GM23338 (cell line): ENCODE measurements at regions not wholly inside any gene's neighbourhood (a gene's known extent, or its start where the extent isn't known, plus 50 kb on each side); places are given as distances from the start of the nearest gene placed in this dataset.

Experiments used
- ATAC-seq: fragments of 200-7000 bp; cut with Tn5 transposase; 3 replicates; pipeline ENCODE4 v1.9.1; 2020
- DNase-seq: peaks from one replicate; pipeline ENCODE4 v3.0.0-alpha.2; 2015; ENCODE audit warnings: low spot score
- H2AFZ ChIP-seq: fragments of 200-600 bp; sonication (generic); 2 replicates; pipeline ENCODE4 v1.8.0; 2016; ENCODE audit warnings: antibody characterized with exemption, mild to moderate bottlenecking, moderate library complexity
- H3F3A ChIP-seq: fragments of 200-600 bp; sonication (generic); replicated peaks from 2 replicates; pipeline ENCODE4 v1.8.0; 2017; ENCODE audit warnings: antibody characterized with exemption, mixed run types, low read depth
- H3K27ac ChIP-seq: fragments of 200-600 bp; sonication (generic); 2 replicates; pipeline ENCODE4 v1.6.1; 2016; ENCODE audit warnings: low read depth
- H3K27me3 ChIP-seq: fragments of 200-600 bp; sonication (generic); 2 replicates; pipeline ENCODE4 v1.8.0; 2016; ENCODE audit warnings: mild to moderate bottlenecking, mixed run types, moderate library complexity; ENCODE audit not compliant: insufficient read depth
- H3K36me3 ChIP-seq: fragments of 200-600 bp; sonication (generic); 2 replicates; pipeline ENCODE4 v1.8.0; 2016; ENCODE audit warnings: mild to moderate bottlenecking; ENCODE audit not compliant: insufficient read depth
- H3K4me1 ChIP-seq: fragments of 200-600 bp; sonication (generic); 2 replicates; pipeline ENCODE4 v1.8.0; 2016; ENCODE audit warnings: mild to moderate bottlenecking, moderate library complexity; ENCODE audit not compliant: insufficient read depth
- H3K4me2 ChIP-seq: fragments of 200-600 bp; sonication (generic); 2 replicates; pipeline ENCODE4 v1.7.1; 2017; ENCODE audit warnings: mixed run types
- H3K4me3 ChIP-seq: fragments of 200-600 bp; sonication (generic); 2 replicates; pipeline ENCODE4 v1.6.1; 2016; ENCODE audit warnings: mixed run types
- H3K79me2 ChIP-seq: fragments of 200-600 bp; sonication (generic); replicated peaks from 2 replicates; pipeline ENCODE4 v1.8.0; 2017; ENCODE audit warnings: mild to moderate bottlenecking; ENCODE audit not compliant: insufficient read depth
- H3K9me2 ChIP-seq: fragments of 200-600 bp; sonication (generic); 2 replicates; pipeline ENCODE4 v1.8.0; 2017; ENCODE audit not compliant: insufficient read depth
- H4K20me1 ChIP-seq: fragments of 200-600 bp; sonication (generic); replicated peaks from 2 replicates; pipeline ENCODE4 v1.8.0; 2017; ENCODE audit warnings: mild to moderate bottlenecking; ENCODE audit not compliant: insufficient read depth
- H3K27ac Mint-ChIP-seq: 2 replicates; pipeline ENCODE4 v1.8.0; 2020; ENCODE audit warnings: inconsistent platforms, mild to moderate bottlenecking, moderate library complexity, mixed read lengths
- H3K27me3 Mint-ChIP-seq: 3 replicates; pipeline ENCODE4 v1.8.0; 2022; ENCODE audit warnings: low read depth, mild to moderate bottlenecking, moderate library complexity, mixed read lengths, inconsistent platforms; ENCODE audit not compliant: insufficient read depth, poor library complexity
- H3K36me3 Mint-ChIP-seq: 3 replicates; pipeline ENCODE4 v1.8.0; 2021; ENCODE audit warnings: low read depth, mild to moderate bottlenecking, inconsistent platforms, moderate library complexity, mixed read lengths
- H3K4me1 Mint-ChIP-seq: 3 replicates; pipeline ENCODE4 v1.8.0; 2020; ENCODE audit warnings: mild to moderate bottlenecking, inconsistent platforms, mixed read lengths
- H3K4me3 Mint-ChIP-seq: 3 replicates; pipeline ENCODE4 v1.8.0; 2021; ENCODE audit warnings: moderate library complexity, mild to moderate bottlenecking, inconsistent platforms, mixed read lengths
- H3K9me3 Mint-ChIP-seq: 3 replicates; pipeline ENCODE4 v1.8.0; 2020; ENCODE audit warnings: moderate library complexity, mild to moderate bottlenecking, inconsistent platforms, mixed read lengths
- EZH2phosphoT487 ChIP-seq: fragments of 200-600 bp; sonication (generic); IDR thresholded peaks from one replicate; pipeline ENCODE4 v1.8.1; 2018; ENCODE audit warnings: antibody characterized with exemption; ENCODE audit not compliant: unreplicated experiment
- JUNB ChIP-seq: IDR thresholded peaks from one replicate; pipeline ENCODE4 v1.6.1; 2016; ENCODE audit warnings: antibody characterized with exemption; ENCODE audit not compliant: unreplicated experiment
- TF ChIP-seq, protein P1 (sequence below): fragments of 250-450 bp; sonication (Bioruptor Pico); IDR thresholded peaks from 2 replicates; pipeline ENCODE4 v1.5.0; 2020; ENCODE audit warnings: mild to moderate bottlenecking, moderate library complexity

DNA sequence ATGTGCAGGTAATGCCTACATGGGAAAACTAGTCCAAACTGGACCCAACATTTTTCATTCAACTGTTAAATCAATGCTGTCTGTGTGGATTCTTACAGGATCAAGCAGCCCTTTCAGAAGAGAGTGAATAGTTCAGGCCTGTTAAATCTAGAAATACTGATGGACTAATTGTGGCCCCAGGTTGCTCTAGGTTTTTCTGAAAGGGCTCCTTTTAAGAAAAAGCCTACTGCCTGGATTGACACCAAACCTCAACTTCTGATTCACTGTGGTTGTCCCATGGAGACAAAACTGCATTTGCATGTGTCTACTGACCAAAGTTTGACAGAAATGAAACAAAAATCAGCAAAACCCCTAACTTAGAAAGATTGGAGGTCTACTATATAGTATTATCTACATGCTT is 437.0 kb downstream of the KLF12 start:
- ATAC-seq (no peak), DNase-seq (no peak)
- no peaks in the 10 kb centered on the region for H3F3A ChIP-seq
- peaks cover 52% of the 10 kb centered on the region for H3K4me1 Mint-ChIP-seq
- H3K4me3 Mint-ChIP-seq: no peak overlapping the region
- no peaks in the 10 kb centered on the region for H4K20me1 ChIP-seq
- H3K4me1 ChIP-seq: peaks cover 32% of the 10 kb centered on the region
- peaks cover 2% of the 10 kb centered on the region for H3K27me3 Mint-ChIP-seq
- no peak overlapping the region; the same call in 1 of the 2 replicates for H3K27ac Mint-ChIP-seq
- no peaks in the 10 kb centered on the region for H3K79me2 ChIP-seq
- peaks cover 4% of the 10 kb centered on the region; the same call in 1 of the 3 replicates for H3K36me3 Mint-ChIP-seq
- H3K9me3 Mint-ChIP-seq: no peaks in the 10 kb centered on the region
- no peak for TF ChIP-seq EZH2phosphoT487
- no peak overlapping the region for H2AFZ ChIP-seq
- H3K36me3 ChIP-seq: no peaks in the 10 kb centered on the region
- no peaks in the 10 kb centered on the region for H3K27me3 ChIP-seq
- H3K27ac ChIP-seq: no peak overlapping the region
- no peak overlapping the region for H3K4me3 ChIP-seq
- H3K9me2 ChIP-seq: no peaks in the 10 kb centered on the region
- H3K4me2 ChIP-seq: no peak overlapping the region

DNA sequence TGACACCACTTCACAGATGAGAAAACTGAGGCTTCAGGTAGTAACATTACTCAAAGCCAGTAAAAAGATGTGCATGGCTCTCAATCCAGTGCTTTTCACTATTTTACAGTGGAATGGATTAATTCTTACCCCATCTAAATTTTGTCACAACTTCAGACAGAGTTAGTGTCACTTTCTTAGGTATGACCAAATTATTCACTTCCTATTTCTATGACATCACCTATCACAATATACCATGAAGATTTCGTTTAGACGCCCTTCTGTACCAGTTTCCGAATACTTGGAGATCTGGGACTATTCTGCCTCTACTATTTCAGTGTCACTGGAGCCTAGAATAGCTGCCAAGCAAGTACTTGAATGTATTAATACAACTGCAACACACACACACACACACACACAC is 437.5 kb downstream of the KLF12 start:
- H2AFZ ChIP-seq: no peak overlapping the region
- no peaks in the 10 kb centered on the region for H4K20me1 ChIP-seq
- peaks cover 27% of the 10 kb centered on the region for H3K4me1 ChIP-seq
- H3K36me3 Mint-ChIP-seq: peaks cover 4% of the 10 kb centered on the region; the same call in 1 of the 3 replicates
- H3K9me3 Mint-ChIP-seq: no peaks in the 10 kb centered on the region
- H3K27me3 Mint-ChIP-seq: peaks cover 2% of the 10 kb centered on the region
- no peak overlapping the region for H3K27ac ChIP-seq
- H3K27ac Mint-ChIP-seq: no peak overlapping the region
- no peak for ATAC-seq
- H3K36me3 ChIP-seq: no peaks in the 10 kb centered on the region
- no peaks in the 10 kb centered on the region for H3K79me2 ChIP-seq
- H3K4me3 ChIP-seq: no peak overlapping the region
- peaks cover 48% of the 10 kb centered on the region for H3K4me1 Mint-ChIP-seq
- H3F3A ChIP-seq: no peaks in the 10 kb centered on the region
- no peak overlapping the region for H3K4me2 ChIP-seq
- H3K27me3 ChIP-seq: no peaks in the 10 kb centered on the region
- no peaks in the 10 kb centered on the region for H3K9me2 ChIP-seq
- H3K4me3 Mint-ChIP-seq: no peak overlapping the region
- TF ChIP-seq JUNB: no peak
- TF ChIP-seq, protein P1, sequence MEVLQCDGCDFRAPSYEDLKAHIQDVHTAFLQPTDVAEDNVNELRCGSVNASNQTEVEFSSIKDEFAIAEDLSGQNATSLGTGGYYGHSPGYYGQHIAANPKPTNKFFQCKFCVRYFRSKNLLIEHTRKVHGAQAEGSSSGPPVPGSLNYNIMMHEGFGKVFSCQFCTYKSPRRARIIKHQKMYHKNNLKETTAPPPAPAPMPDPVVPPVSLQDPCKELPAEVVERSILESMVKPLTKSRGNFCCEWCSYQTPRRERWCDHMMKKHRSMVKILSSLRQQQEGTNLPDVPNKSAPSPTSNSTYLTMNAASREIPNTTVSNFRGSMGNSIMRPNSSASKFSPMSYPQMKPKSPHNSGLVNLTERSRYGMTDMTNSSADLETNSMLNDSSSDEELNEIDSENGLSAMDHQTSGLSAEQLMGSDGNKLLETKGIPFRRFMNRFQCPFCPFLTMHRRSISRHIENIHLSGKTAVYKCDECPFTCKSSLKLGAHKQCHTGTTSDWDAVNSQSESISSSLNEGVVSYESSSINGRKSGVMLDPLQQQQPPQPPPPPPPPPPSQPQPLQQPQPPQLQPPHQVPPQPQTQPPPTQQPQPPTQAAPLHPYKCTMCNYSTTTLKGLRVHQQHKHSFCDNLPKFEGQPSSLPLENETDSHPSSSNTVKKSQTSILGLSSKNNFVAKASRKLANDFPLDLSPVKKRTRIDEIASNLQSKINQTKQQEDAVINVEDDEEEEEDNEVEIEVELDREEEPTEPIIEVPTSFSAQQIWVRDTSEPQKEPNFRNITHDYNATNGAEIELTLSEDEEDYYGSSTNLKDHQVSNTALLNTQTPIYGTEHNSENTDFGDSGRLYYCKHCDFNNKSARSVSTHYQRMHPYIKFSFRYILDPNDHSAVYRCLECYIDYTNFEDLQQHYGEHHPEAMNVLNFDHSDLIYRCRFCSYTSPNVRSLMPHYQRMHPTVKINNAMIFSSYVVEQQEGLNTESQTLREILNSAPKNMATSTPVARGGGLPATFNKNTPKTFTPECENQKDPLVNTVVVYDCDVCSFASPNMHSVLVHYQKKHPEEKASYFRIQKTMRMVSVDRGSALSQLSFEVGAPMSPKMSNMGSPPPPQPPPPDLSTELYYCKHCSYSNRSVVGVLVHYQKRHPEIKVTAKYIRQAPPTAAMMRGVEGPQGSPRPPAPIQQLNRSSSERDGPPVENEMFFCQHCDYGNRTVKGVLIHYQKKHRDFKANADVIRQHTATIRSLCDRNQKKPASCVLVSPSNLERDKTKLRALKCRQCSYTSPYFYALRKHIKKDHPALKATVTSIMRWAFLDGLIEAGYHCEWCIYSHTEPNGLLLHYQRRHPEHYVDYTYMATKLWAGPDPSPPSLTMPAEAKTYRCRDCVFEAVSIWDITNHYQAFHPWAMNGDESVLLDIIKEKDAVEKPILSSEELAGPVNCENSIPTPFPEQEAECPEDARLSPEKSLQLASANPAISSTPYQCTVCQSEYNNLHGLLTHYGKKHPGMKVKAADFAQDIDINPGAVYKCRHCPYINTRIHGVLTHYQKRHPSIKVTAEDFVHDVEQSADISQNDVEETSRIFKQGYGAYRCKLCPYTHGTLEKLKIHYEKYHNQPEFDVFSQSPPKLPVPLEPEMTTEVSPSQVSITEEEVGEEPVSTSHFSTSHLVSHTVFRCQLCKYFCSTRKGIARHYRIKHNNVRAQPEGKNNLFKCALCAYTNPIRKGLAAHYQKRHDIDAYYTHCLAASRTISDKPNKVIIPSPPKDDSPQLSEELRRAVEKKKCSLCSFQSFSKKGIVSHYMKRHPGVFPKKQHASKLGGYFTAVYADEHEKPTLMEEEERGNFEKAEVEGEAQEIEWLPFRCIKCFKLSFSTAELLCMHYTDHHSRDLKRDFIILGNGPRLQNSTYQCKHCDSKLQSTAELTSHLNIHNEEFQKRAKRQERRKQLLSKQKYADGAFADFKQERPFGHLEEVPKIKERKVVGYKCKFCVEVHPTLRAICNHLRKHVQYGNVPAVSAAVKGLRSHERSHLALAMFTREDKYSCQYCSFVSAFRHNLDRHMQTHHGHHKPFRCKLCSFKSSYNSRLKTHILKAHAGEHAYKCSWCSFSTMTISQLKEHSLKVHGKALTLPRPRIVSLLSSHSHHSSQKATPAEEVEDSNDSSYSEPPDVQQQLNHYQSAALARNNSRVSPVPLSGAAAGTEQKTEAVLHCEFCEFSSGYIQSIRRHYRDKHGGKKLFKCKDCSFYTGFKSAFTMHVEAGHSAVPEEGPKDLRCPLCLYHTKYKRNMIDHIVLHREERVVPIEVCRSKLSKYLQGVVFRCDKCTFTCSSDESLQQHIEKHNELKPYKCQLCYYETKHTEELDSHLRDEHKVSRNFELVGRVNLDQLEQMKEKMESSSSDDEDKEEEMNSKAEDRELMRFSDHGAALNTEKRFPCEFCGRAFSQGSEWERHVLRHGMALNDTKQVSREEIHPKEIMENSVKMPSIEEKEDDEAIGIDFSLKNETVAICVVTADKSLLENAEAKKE (CRISPR knock-in tag): no peak
- DNase-seq: no peak
